Testis (tissue), 2 donors: ENCODE measurements at regions not wholly inside any gene's neighbourhood (a gene's known extent, or its start where the extent isn't known, plus 50 kb on each side); places are given as distances from the start of the nearest gene placed in this dataset.

Experiments
- DNase-seq: peaks from one replicate; pipeline ENCODE4 v3.0.0-alpha.2; 2019
- H3K27ac ChIP-seq, 2 donors: fragments of 200-600 bp; sonication (generic); one replicate each; pipeline ENCODE4 v1.5.1; 2019
- H3K27me3 ChIP-seq: fragments of 200-600 bp; sonication (generic); one replicate; pipeline ENCODE4 v1.5.1; 2019
- H3K36me3 ChIP-seq: fragments of 200-600 bp; sonication (generic); one replicate; pipeline ENCODE4 v1.5.1; 2017; ENCODE audit warnings: low read depth; ENCODE audit errors: missing control alignments
- H3K4me1 ChIP-seq: fragments of 200-600 bp; sonication (generic); one replicate; pipeline ENCODE4 v1.5.1; 2019
- H3K4me3 ChIP-seq, 2 donors: fragments of 200-600 bp; sonication (generic); one replicate each; pipeline ENCODE4 v1.5.1; 2017 to 2019
- H3K9me3 ChIP-seq: fragments of 200-600 bp; sonication (generic); one replicate; pipeline ENCODE4 v1.5.1; 2017
- POLR2A ChIP-seq: fragments of 450-650 bp; IDR thresholded peaks from one replicate; pipeline ENCODE4 v1.6.1; 2017; ENCODE audit warnings: antibody characterized with exemption, mild to moderate bottlenecking, moderate library complexity
- WGBS, 2 donors: methylation state at CpG; one replicate each; pipeline ENCODE4 v1.1.5; 2018; 5-methylcytosine and 5-hydroxymethylcytosine counted together
- intact Hi-C: fragments of 100-400 bp; cut with DNase I; formaldehyde crosslinking; loops from one replicate; pipeline ENCODE4 v1.15.1; 2023; ENCODE audit warnings: low total_unique reads
- TF ChIP-seq, protein P1 (sequence below), 3 experiments: fragments of 450-650 bp in 2 of 3; fragments of 200-600 bp in 1 of 3; sonication (generic) in 1 of 3; IDR thresholded peaks; one replicate each; pipeline ENCODE4 v1.5.1; 2016 to 2019; ENCODE audit warnings: antibody characterized with exemption in 3 of 3, mild to moderate bottlenecking in 2 of 3, moderate library complexity in 1 of 3

DNA sequence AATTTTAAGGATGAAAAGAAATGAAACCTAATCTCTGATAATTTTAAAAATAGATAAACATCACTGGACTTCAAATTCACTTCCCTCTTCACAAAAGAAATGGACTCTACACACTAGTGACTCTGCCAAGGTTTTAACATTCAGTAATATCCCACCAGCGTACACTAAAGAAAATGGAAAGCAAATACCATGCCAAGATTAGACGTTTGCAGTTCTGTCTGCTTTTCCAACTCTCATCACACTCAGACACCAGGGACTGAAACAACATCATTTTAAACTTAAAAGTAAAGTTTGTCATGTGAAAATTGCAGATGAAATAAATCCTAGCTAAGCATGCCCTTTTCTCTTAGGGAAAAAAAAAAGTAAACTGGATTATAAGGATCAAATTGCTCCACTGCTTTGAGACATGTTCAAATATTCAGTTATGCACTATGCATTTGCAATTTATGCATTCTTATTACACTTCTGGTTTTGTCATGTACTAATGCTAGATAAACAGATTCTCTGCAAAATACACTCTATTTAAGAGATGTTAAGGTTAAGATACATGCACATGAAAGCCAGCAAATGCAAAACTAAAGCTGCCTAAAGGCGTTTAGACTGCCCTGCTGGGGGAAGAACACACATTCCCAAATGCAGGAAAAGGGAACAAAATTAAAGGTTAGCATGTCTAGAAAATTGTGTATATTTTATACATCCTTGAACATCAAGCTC, 534.4 kb upstream of the EPHA5 start:
- TF ChIP-seq, protein P1, sequence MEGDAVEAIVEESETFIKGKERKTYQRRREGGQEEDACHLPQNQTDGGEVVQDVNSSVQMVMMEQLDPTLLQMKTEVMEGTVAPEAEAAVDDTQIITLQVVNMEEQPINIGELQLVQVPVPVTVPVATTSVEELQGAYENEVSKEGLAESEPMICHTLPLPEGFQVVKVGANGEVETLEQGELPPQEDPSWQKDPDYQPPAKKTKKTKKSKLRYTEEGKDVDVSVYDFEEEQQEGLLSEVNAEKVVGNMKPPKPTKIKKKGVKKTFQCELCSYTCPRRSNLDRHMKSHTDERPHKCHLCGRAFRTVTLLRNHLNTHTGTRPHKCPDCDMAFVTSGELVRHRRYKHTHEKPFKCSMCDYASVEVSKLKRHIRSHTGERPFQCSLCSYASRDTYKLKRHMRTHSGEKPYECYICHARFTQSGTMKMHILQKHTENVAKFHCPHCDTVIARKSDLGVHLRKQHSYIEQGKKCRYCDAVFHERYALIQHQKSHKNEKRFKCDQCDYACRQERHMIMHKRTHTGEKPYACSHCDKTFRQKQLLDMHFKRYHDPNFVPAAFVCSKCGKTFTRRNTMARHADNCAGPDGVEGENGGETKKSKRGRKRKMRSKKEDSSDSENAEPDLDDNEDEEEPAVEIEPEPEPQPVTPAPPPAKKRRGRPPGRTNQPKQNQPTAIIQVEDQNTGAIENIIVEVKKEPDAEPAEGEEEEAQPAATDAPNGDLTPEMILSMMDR (IDR thresholded peaks at IDR 0.05), result no peak
- no peak for TF ChIP-seq POLR2A
- 49 to 55% methylated on average over 3 of the region's 3 CpGs for WGBS, 2 donors

DNA sequence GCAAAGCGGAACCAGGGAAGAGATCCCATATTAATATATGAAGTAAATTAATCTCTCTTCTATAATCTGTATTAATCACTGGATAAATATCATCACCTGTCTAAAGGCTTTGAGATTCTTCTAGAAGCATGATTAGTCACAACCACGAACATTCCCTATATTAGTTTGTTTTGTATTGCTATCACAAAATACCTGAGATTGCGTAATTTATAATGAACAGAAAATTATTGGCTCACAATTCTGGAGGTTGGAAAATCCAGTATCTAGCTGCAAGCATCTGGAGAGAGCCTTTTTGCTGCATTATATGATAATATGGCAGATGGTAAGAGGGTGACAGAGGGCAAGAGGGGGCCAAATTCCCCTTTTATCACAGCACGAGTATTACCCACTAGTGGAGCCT, 532.6 kb upstream of the EPHA5 start:
- Histone ChIP-seq H3K9me3 (no peaks in the 10 kb centered on the region), H3K4me1 (no peaks in the 10 kb centered on the region), H3K4me3 (no peak overlapping the region), H3K27me3 (no peaks in the 10 kb centered on the region), H3K36me3 (no peaks in the 10 kb centered on the region), H3K27ac (no peak overlapping the region)
- DNase-seq, result no peak
- no peak for TF ChIP-seq POLR2A
- TF ChIP-seq, protein P1 (IDR thresholded peaks at IDR 0.05), result no peak
- 67 to 79% methylated on average over 4 of the region's 4 CpGs for WGBS, 2 donors
- intact Hi-C loops, result no loop called here

More for the DNA sequence above, 534.4 kb upstream of the EPHA5 start:
- DNase-seq, result no peak
- no peaks in the 10 kb centered on the region for H3K9me3 ChIP-seq
- intact Hi-C loops, result no loop called here
- no peak overlapping the region for H3K27ac ChIP-seq
- H3K27me3 ChIP-seq, result no peaks in the 10 kb centered on the region
- no peaks in the 10 kb centered on the region for H3K4me1 ChIP-seq
- no peaks in the 10 kb centered on the region for H3K36me3 ChIP-seq
- no peak overlapping the region for H3K4me3 ChIP-seq

DNA sequence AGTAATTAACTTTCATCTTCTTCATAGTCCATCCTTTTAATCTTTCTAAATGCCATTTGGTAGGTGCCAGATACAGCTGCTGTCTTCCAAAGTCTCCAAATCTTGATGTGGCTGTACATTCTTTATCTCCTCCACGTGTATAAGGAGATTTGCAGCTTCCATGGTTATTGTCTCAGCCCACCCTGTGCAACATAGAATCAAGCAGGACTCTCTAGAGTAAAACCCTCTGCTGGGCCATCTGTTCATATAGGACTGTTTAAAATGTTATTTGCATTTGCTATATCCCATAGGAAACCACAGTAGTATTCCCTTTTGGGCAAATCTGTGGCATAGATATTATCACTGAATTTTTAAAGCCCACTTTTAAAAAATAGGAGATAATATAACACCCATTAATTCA, 527.2 kb upstream of the EPHA5 start:
- Histone ChIP-seq H3K27me3 (no peaks in the 10 kb centered on the region), H3K4me3 (no peak overlapping the region), H3K36me3 (no peaks in the 10 kb centered on the region), H3K4me1 (no peaks in the 10 kb centered on the region), H3K27ac (no peak overlapping the region), H3K9me3 (no peaks in the 10 kb centered on the region)
- intact Hi-C loops, result no loop called here
- WGBS, 2 donors, result 19 to 33% methylated on average over 1 of the region's 1 CpG
- TF ChIP-seq, protein P1 (IDR thresholded peaks at IDR 0.05), result no peak
- no peak for TF ChIP-seq POLR2A
- no peak for DNase-seq

DNA sequence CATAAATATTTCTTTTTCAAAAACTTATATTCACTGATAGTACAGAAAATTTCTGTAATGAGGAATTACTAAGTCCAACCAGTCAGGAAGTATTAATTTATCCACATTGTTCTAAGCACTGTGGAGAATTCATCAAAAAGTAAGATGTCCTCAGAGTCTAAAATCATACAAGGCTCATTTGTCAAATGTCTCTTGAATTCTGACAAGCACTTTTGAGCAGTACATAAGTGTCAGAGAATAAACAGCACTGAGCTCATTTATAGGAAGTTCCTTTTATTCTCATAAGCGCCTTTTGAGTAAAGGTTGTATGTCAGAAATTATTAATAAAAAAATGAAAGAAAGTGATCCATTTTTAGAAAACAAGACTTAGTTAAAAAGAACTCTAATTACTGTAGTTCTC, 523.2 kb upstream of the EPHA5 start:
- Histone ChIP-seq H3K36me3 (no peaks in the 10 kb centered on the region), H3K4me1 (no peaks in the 10 kb centered on the region), H3K9me3 (no peaks in the 10 kb centered on the region), H3K27ac (no peak overlapping the region), H3K4me3 (no peak overlapping the region), H3K27me3 (no peaks in the 10 kb centered on the region)
- no peak for DNase-seq
- intact Hi-C loops, result no loop called here
- WGBS, 2 donors, result 86 to 95% methylated on average over 1 of the region's 1 CpG
- no peak for TF ChIP-seq POLR2A
- TF ChIP-seq, protein P1 (IDR thresholded peaks at IDR 0.05), result no peak

DNA sequence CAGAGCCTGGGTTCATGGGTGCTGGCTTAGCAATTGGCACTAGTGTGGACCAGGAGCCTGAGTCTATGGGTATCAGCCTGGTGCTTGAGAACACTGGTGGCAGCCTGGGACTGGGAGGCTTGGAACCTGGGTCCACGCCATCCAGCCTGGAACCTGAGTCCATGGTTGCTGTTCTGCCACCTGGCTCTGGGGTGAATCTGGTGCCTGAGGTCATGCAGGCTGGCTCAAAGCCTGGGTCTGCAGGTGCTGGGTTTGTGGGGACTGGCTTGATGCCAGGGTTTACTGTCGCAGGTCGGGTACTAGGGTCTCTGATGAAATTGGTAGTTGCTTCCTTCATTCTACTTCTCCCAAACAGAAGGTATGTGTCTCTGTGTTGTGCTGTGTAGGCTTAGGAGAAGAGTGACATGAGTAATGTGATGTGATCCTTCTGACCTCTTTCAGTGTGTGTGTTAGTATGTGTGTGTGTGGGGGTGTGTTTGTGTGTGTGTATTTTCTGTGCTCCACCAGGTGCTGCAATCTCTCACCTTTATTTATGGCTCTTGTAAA, 517.0 kb upstream of the EPHA5 start:
- no peak for TF ChIP-seq POLR2A
- TF ChIP-seq, protein P1 (IDR thresholded peaks at IDR 0.05), result no peak
- 86% methylated on average over 3 of the region's 3 CpGs; no CpG with 5 or more reads in 1 of the 2 donors for WGBS, 2 donors
- no peak for DNase-seq

More for the DNA sequence above, 517.0 kb upstream of the EPHA5 start:
- intact Hi-C loops, result no loop called here
- Histone ChIP-seq H3K9me3 (no peaks in the 10 kb centered on the region), H3K27ac (no peak overlapping the region), H3K36me3 (no peaks in the 10 kb centered on the region), H3K4me3 (no peak overlapping the region), H3K27me3 (no peaks in the 10 kb centered on the region), H3K4me1 (no peaks in the 10 kb centered on the region)
